HG03196 (cell line): ENCODE measurements at regions not wholly inside any gene's neighbourhood (a gene's known extent, or its start where the extent isn't known, plus 50 kb on each side); places are given as distances from the start of the nearest gene placed in this dataset.

Source experiments
- ATAC-seq: cut with Tn5 transposase; IDR thresholded peaks from one replicate; pipeline ENCODE4 v1.9.1; 2021; ENCODE audit not compliant: unreplicated experiment

- ATAC-seq: no peak
Observed at GRCh38 chr5:74141053-74141452, 499.5 kb downstream of the ENC1 start.

DNA sequence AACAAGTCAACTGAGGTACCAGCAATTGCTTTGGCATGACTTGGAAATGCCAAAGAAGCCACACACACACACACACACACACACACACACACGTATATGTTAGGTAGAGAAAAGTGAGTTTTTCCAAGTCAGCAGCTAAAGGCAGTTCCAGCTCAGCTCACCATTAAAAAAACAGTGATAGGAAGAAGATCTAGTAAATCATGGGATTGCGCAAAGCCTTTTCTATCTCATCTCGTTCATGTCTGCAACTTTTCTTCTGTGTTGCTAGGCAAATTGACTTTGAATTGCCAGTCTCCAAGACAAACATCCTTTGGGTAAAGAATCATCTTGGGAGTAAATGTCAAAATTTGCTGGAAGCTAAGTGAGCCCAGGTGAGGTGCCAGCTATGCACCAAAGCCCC is 500.1 kb downstream of the ENC1 start:
- ATAC-seq: no peak

DNA sequence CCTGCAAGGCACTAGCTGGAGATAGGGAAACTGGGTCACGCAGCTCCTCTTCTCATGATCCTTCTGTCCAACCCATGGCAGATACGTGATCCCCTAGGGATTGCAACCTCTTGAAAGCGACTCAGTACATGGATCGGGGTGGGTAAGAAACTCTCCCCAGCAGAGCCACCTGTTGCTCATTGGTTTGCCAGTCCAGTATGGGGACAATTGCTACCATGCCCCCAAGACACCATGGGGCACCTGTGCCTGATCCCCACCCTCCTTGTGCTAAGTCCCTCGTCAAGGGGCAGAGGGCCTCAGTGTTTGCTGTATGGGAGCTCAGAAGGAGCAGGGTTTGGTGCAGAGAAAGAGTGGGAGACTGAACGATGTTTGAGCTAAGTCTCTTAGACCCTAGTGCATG is 500.9 kb downstream of the ENC1 start:
- no peak for ATAC-seq

DNA sequence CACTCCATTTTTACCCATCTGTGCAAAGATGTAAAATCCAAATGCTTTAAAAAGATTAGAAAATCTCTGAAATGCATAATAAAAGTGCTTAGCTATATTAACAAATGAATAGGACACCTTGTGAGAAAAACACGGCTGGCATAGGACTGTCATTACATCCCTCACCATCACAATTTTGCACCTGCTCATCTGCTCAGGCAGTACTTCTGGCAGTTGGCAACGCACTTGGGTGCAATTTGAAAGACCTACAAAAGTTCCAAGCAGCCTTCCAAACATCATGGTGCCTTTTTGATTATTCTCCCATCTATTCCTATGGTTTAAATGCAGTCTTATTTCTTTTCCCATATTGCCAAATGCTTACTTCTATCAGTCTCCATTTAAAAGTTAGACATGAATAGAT is 501.8 kb downstream of the ENC1 start:
- ATAC-seq: no peak

GRCh38 chr5:74136276-74136825 is 504.2 kb downstream of the ENC1 start:
- no peak for ATAC-seq

- ATAC-seq: no peak
Observed at GRCh38 chr5:74135033-74135432, 505.5 kb downstream of the ENC1 start.

GRCh38 chr5:74132485-74132884 is 506.5 kb downstream of the ARHGEF28 start:
- no peak for ATAC-seq

GRCh38 chr5:74131250-74131649 is 505.3 kb downstream of the ARHGEF28 start:
- ATAC-seq: no peak

GRCh38 chr5:74130155-74130897 is 504.3 kb downstream of the ARHGEF28 start:
- no peak for ATAC-seq

- no peak for ATAC-seq
Observed at GRCh38 chr5:74127381-74128320, 501.7 kb downstream of the ARHGEF28 start.

GRCh38 chr5:74126294-74126693 is 500.3 kb downstream of the ARHGEF28 start:
- no peak for ATAC-seq

DNA sequence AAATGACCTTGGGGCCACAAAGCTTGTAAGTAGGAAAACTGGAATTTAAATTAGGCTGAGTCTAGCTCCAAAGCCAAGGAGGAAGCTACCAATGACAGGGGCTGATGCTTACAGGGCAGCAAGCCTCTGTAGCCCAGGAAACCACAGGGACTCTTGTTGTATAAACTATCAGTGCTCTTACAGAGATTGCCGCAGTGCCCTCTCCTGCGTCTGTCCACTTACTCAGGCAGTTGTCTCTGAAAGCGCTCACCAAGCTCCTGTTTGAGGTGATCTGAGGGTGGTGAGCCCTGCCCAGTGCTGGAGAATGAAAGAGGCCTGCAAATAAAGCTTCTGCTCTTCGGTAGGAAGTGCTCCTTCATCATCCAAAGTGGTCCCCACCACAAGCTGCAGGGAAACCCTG is 498.8 kb downstream of the ARHGEF28 start:
- ATAC-seq: no peak

- ATAC-seq: no peak
Observed at GRCh38 chr5:74123929-74124328, 497.9 kb downstream of the ARHGEF28 start.

DNA sequence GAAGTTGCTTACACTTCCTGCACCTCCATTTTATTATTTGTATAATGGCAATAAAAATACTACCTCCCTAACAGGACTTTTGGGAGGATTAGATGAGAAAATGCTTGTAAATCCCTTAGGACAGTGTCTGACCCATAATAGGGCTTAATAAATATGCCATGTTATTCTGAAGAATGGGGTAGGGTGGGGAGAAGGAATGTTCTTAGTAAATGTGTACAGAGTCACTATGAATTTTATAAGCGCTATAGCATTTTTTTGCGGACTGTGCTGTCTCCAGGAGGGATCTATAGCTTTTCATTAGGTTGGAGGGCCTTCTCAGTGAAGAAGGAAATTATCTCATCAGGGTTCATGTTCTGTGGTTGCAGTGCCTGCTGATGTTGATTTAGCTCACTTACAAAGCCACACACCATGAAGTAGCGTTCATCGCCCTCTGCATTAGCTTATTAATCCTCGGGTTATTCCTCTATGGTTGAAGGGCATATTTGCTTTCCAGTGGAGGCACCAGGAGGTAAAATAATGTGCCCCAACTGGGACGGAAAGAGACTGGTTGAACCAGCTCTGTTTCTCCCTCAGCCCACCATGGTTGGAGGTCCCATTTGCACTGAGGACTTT is 497.1 kb downstream of the ARHGEF28 start:
- ATAC-seq: no peak

- no peak for ATAC-seq
Observed at GRCh38 chr5:74122175-74122574, 496.2 kb downstream of the ARHGEF28 start.

GRCh38 chr5:74120585-74120984 is 494.6 kb downstream of the ARHGEF28 start:
- no peak for ATAC-seq

DNA sequence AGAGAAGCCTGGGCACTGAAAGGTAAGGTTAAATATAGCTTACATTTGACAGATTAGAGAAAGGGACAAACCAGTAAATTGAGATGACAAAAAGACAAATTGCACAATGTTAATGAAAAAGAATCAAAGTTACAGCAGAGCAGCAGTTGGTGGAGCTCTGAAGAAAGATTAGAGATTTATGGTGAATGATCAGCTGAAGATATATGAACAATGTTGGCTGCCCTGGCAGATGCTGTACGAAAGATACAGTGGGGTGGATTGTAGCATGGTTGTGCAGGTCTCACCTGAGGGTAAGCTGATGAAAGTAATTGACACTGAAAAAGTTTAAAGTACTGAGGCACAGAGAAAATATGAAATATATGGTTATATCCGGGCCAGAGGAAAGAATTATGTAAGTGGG is 492.1 kb downstream of the ARHGEF28 start:
- no peak for ATAC-seq

GRCh38 chr5:74116984-74117383 is 491.0 kb downstream of the ARHGEF28 start:
- no peak for ATAC-seq

DNA sequence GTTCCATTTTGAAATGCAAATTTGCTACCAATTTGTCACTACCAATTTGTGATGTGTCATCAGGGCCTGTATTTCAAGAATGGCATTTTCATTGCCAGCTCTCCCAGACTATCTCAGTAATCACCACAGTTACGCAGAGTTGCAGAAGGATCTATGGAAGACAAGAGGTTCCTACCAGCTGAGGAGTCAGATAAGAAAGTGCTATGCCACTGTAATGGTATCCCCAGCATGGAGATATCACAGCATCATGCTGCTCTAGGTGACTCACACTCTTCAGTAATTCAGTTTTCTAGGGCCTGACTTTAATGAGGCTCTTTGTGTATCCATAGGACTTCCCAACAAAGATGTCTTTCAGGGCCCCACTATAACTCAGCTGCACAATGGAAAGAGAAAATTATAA is 490.3 kb downstream of the ARHGEF28 start:
- ATAC-seq: no peak

GRCh38 chr5:74113927-74114326 is 487.9 kb downstream of the ARHGEF28 start:
- no peak for ATAC-seq

DNA sequence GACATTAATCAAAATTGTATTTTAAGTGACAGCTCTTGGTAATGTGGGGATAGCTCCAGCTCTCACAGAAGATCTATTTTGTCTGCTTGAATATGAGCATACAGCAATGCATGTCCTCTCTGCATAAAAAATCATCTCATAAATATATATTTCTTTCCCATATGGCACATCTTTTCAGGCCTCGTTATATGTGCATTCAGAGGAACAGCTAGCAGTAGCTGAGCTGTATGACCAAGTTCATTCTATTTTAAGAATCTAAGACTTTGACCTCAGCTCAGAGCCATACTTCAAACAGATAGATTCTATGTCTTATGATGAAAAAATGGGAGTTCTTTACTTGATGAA is 487.2 kb downstream of the ARHGEF28 start:
- no peak for ATAC-seq
